RWPE2 (cell line): ENCODE measurements at regions not wholly inside any gene's neighbourhood (a gene's known extent, or its start where the extent isn't known, plus 50 kb on each side); places are given as distances from the start of the nearest gene placed in this dataset.

ENCODE experiments used
- ATAC-seq: fragments of 200-7000 bp; cut with Tn5 transposase; 3 replicates; pipeline ENCODE4 v1.9.1; 2021; ENCODE audit warnings: low read depth
- DNase-seq: peaks from one replicate; pipeline ENCODE4 v3.0.0-alpha.2; 2020; ENCODE audit warnings: low spot score
- H3K27ac ChIP-seq: fragments of 450-650 bp; 2 replicates; pipeline ENCODE4 v1.5.1; 2017; ENCODE audit warnings: mild to moderate bottlenecking; ENCODE audit not compliant: poor library complexity, severe bottlenecking
- H3K27me3 ChIP-seq: fragments of 250-450 bp; sonication (Bioruptor Pico); 2 replicates; pipeline ENCODE4 v1.5.1; 2021; ENCODE audit warnings: mild to moderate bottlenecking, moderate library complexity; ENCODE audit not compliant: insufficient read depth, poor library complexity, severe bottlenecking
- H3K36me3 ChIP-seq: fragments of 250-450 bp; sonication (Bioruptor Pico); 2 replicates; pipeline ENCODE4 v1.5.1; 2020; ENCODE audit warnings: low read depth, mild to moderate bottlenecking, moderate library complexity
- H3K4me1 ChIP-seq: fragments of 250-450 bp; sonication (Bioruptor Pico); 2 replicates; pipeline ENCODE4 v1.5.1; 2021; ENCODE audit warnings: mild to moderate bottlenecking, moderate library complexity; ENCODE audit not compliant: insufficient read depth, poor library complexity, severe bottlenecking
- H3K4me3 ChIP-seq: fragments of 250-450 bp; sonication (Bioruptor Pico); 2 replicates; pipeline ENCODE4 v1.5.1; 2021; ENCODE audit warnings: mild to moderate bottlenecking, moderate library complexity; ENCODE audit not compliant: severe bottlenecking
- H3K9me3 ChIP-seq: fragments of 250-450 bp; sonication (Bioruptor Pico); 2 replicates; pipeline ENCODE4 v1.5.1; 2021; ENCODE audit warnings: mild to moderate bottlenecking, moderate library complexity; ENCODE audit not compliant: severe bottlenecking
- TF ChIP-seq, protein P1 (sequence below): fragments of 450-650 bp; IDR thresholded peaks from one replicate; pipeline ENCODE4 v1.5.1; 2017; ENCODE audit warnings: mild to moderate bottlenecking, moderate library complexity; ENCODE audit not compliant: poor library complexity, severe bottlenecking

DNA sequence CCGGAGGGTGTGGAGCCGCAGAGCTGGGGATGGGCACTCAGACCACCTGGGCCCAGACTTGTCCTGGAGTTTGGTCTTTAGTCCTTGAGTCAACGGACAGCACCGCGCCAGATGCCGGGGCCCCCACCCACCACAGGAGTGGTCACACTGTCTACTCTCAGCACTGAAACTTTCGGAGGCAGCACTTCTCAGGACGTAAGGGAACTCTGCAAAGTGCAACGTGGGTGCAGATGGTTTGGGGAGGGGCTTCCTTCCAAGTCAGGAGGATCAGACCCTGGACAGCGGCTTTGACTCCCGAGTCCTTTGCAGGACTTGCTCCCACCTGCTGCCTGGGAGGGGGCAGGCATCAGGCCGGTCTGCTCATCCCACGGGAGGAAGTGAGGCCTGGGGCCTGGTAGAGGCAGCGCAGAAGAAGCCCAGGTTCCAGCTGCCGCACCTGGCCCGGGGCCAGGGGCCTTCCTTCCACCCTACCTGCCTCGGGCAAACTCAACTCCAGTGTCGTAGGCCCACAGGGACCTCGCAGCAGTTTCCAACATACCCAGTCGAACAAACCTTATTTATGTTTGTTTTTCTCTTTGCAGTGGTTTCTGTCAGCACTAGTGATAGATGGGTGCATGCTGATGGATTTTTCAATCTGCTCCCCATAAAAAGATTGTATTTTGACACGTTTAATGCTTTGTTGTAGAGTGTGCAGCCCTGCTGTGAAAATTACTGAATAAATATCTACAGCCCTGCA is 149.8 kb upstream of the PPP1R26 start:
- ATAC-seq (no peak), DNase-seq (peak; percentile 39)
- Histone ChIP-seq H3K4me1 (no peaks in the 10 kb centered on the region), H3K27ac (no peak overlapping the region), H3K27me3 (no peaks in the 10 kb centered on the region), H3K36me3 (no peaks in the 10 kb centered on the region), H3K4me3 (no peak overlapping the region), H3K9me3 (no peaks in the 10 kb centered on the region)
- TF ChIP-seq, protein P1, sequence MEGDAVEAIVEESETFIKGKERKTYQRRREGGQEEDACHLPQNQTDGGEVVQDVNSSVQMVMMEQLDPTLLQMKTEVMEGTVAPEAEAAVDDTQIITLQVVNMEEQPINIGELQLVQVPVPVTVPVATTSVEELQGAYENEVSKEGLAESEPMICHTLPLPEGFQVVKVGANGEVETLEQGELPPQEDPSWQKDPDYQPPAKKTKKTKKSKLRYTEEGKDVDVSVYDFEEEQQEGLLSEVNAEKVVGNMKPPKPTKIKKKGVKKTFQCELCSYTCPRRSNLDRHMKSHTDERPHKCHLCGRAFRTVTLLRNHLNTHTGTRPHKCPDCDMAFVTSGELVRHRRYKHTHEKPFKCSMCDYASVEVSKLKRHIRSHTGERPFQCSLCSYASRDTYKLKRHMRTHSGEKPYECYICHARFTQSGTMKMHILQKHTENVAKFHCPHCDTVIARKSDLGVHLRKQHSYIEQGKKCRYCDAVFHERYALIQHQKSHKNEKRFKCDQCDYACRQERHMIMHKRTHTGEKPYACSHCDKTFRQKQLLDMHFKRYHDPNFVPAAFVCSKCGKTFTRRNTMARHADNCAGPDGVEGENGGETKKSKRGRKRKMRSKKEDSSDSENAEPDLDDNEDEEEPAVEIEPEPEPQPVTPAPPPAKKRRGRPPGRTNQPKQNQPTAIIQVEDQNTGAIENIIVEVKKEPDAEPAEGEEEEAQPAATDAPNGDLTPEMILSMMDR, result no peak

DNA sequence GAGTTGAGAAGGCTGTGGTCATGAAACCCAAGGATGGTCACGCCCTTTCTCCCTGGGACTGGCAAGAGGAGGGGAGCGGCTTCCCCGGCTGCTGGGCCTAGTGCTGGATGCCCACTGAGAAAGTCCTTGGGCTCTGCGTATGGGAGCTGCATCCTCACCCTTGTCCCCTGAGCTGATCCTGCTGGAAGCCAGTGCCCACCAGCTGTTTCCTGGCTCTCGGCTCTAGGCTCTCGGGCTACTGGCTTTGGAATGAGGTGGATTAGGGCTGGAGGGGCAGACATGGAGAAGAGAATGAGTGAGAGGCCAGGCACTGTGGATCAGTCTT is 149.3 kb upstream of the PPP1R26 start:
- DNase-seq, result no peak

DNA sequence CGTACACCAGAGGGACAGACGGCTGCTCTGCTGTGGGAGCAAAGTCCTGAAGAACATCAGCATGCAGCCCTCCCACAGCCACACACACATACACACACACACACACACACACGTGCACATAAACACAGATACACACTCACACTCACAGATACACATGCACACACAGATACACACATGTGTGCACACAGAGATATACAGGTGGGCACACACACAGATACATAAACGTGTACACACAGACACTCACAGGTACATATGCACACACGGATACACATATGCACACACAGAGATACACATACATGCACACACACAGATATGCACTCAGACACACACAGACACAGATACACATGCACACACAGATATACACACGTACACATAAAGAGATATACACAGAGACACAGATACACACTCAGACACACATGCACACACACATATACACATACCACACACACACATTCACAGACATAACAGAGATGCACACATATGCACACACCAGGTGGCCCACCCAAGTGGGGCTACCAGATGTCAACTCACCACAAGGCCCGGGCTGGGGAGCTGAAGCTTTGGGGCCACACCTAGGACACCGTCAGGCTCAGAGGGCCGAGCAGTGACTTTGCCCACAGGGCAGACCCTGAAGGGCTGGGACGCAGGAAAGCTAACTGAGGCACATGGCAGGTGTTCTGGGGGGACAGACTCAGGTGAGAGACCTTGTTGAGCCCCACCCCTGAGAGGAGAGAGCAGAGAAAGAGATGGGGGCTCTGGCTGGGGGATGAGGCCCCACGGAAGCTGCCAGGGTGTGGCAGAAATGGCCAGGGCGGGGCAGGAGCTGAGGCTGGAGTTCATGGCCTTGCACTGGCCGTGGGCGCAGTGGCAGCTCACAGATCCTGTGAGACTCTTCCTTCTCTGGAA is 148.6 kb upstream of the PPP1R26 start:
- H3K4me3 ChIP-seq, result no peak overlapping the region
- ATAC-seq (no peak), DNase-seq (peak; percentile 48)
- H3K9me3 ChIP-seq, result no peaks in the 10 kb centered on the region
- H3K27me3 ChIP-seq, result no peaks in the 10 kb centered on the region
- no peak overlapping the region for H3K27ac ChIP-seq
- H3K36me3 ChIP-seq, result no peaks in the 10 kb centered on the region
- H3K4me1 ChIP-seq, result no peaks in the 10 kb centered on the region
- TF ChIP-seq, protein P1, result no peak

More for the DNA sequence above, 149.3 kb upstream of the PPP1R26 start:
- H3K4me1 ChIP-seq, result no peaks in the 10 kb centered on the region
- H3K27me3 ChIP-seq, result no peaks in the 10 kb centered on the region
- ATAC-seq, result no peak
- TF ChIP-seq, protein P1, result no peak
- H3K36me3 ChIP-seq, result no peaks in the 10 kb centered on the region
- no peak overlapping the region for H3K27ac ChIP-seq
- H3K4me3 ChIP-seq, result no peak overlapping the region
- no peaks in the 10 kb centered on the region for H3K9me3 ChIP-seq

DNA sequence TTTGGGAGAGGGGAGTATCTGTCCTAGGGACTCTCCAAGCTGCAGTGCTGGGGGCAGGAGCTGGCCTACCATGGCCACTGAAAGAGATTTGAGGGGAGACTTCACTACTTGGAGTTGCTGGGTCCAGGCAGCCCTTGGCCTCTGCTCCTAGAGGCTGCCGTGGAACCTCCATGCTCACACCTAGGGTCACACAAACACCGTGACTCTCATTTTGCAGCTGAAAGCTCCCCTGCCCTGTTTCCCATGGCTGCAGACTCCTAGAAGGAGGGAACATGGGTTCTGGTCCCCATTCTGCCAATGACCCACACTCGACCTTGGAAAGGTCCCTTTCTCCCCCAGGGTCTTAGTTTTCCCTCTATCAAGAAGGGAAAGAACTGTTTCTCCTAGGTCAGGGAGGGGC is 147.1 kb upstream of the PPP1R26 start:
- DNase-seq (no peak), ATAC-seq (no peak)
- no peaks in the 10 kb centered on the region for H3K27me3 ChIP-seq
- no peaks in the 10 kb centered on the region for H3K36me3 ChIP-seq
- H3K9me3 ChIP-seq, result no peaks in the 10 kb centered on the region
- H3K4me3 ChIP-seq, result no peak overlapping the region
- TF ChIP-seq, protein P1, result no peak
- H3K4me1 ChIP-seq, result no peaks in the 10 kb centered on the region
- no peak overlapping the region for H3K27ac ChIP-seq
